Gastrocnemius medialis (tissue), 4 donors: ENCODE measurements at regions not wholly inside any gene's neighbourhood (a gene's known extent, or its start where the extent isn't known, plus 50 kb on each side); places are given as distances from the start of the nearest gene placed in this dataset.

Experiments used
- ATAC-seq, 2 donors: fragments of 150-250 bp; one replicate each; pipeline ENCODE4 v1.9.1; 2016
- DNase-seq, 2 donors: peaks; one replicate each; pipeline ENCODE4 v3.0.0-alpha.2; 2019
- H3K27ac ChIP-seq, 4 donors: fragments of 200-600 bp; sonication (generic); 1 replicate in 1 of 4; 2 replicates in 3 of 4; pipeline ENCODE4 v1.5.1; 2016 to 2018; ENCODE audit warnings: mild to moderate bottlenecking in 2 of 4, moderate library complexity in 1 of 4
- H3K27me3 ChIP-seq, 3 donors: fragments of 200-600 bp; sonication (generic) in 2 of 3; 1 replicate in 1 of 3; 2 replicates in 2 of 3; pipeline versions ENCODE4 v1.5.1 to v1.6.0; 2016 to 2019; ENCODE audit warnings: mild to moderate bottlenecking in 1 of 3, moderate library complexity in 1 of 3
- H3K36me3 ChIP-seq, 2 donors: fragments of 200-600 bp; sonication (generic) in 1 of 2; one replicate each; pipeline ENCODE4 v1.5.1; 2017 to 2018
- H3K4me1 ChIP-seq, 2 donors: fragments of 200-600 bp; sonication (generic) in 1 of 2; one replicate each; pipeline ENCODE4 v1.5.1; 2016 to 2017; ENCODE audit warnings: mild to moderate bottlenecking in 2 of 2
- H3K4me3 ChIP-seq, 4 donors: fragments of 200-600 bp; sonication (generic) in 3 of 4; 1 replicate in 1 of 4; 2 replicates in 3 of 4; pipeline ENCODE4 v1.5.1; 2016 to 2019; ENCODE audit warnings: mild to moderate bottlenecking in 2 of 4
- H3K9me3 ChIP-seq, 3 donors: fragments of 200-600 bp; sonication (generic) in 2 of 3; 1 replicate in 1 of 3; 2 replicates in 2 of 3; pipeline ENCODE4 v1.5.1; 2016 to 2019
- CTCF ChIP-seq, 5 experiments: fragments of 450-650 bp in 3 of 5; fragments of 200-600 bp in 2 of 5; sonication (generic) in 2 of 5; IDR thresholded peaks in 4 of 5; conservative IDR thresholded peaks in 1 of 5; 1 replicate in 4 of 5; 2 replicates in 1 of 5; pipeline ENCODE4 v1.5.1; 2016 to 2019; ENCODE audit warnings: antibody characterized with exemption in 5 of 5, mild to moderate bottlenecking in 3 of 5, moderate library complexity in 3 of 5
- POLR2A ChIP-seq, 2 donors: fragments of 450-650 bp; IDR thresholded peaks; one replicate each; pipeline ENCODE4 v1.6.1; 2017; ENCODE audit warnings: antibody characterized with exemption in 2 of 2, mild to moderate bottlenecking in 2 of 2, moderate library complexity in 2 of 2
- in situ Hi-C, 4 donors: fragments of 200-750 bp; cut with MboI; loops; one replicate each; pipeline versions ENCODE4 v1.15.0 to v1.8.0; 2017; ENCODE audit warnings: low sequenced_read_pairs in 4 of 4
- intact Hi-C: fragments of 100-400 bp; cut with DNase I; formaldehyde crosslinking; loops from one replicate; pipeline ENCODE4 v1.15.1; 2023; ENCODE audit warnings: low total_unique reads

GRCh38 chr6:119533603-119534279 lies 184.2 kb upstream of the MAN1A1 start:
- ATAC-seq (peak; percentile 36 to 50), DNase-seq (no peak)
- Histone ChIP-seq H3K9me3 (no peaks in the 10 kb centered on the region), H3K27me3 (no peaks in the 10 kb centered on the region), H3K4me3 (no peak overlapping the region), H3K27ac (peak overlapping the region in 1 of 4 donors; percentile 16), H3K36me3 (no peaks in the 10 kb centered on the region), H3K4me1 (no peaks in the 10 kb centered on the region)
- TF ChIP-seq POLR2A (IDR thresholded peaks at IDR 0.05): no peak
- TF ChIP-seq CTCF (IDR thresholded peaks at IDR 0.05 in 4 of 5, conservative IDR thresholded peaks at IDR 0.05 in 1 of 5): no peak
- in situ Hi-C loops (no loop called here), intact Hi-C loops (no loop called here)

GRCh38 chr6:119527231-119527578 lies 177.6 kb upstream of the MAN1A1 start:
- Histone ChIP-seq H3K4me3 (no peak overlapping the region), H3K9me3 (no peaks in the 10 kb centered on the region), H3K4me1 (no peaks in the 10 kb centered on the region), H3K36me3 (no peaks in the 10 kb centered on the region), H3K27me3 (no peaks in the 10 kb centered on the region), H3K27ac (no peak overlapping the region)
- ATAC-seq: no peak
- TF ChIP-seq CTCF (IDR thresholded peaks at IDR 0.05 in 4 of 5, conservative IDR thresholded peaks at IDR 0.05 in 1 of 5) (no peak), POLR2A (IDR thresholded peaks at IDR 0.05) (no peak)
- no peak for DNase-seq
- intact Hi-C loops (no loop called here), in situ Hi-C loops (no loop called here)

GRCh38 chr6:119526561-119527230 lies 177.1 kb upstream of the MAN1A1 start:
- H3K27ac ChIP-seq: no peak overlapping the region
- intact Hi-C loops (no loop called here), in situ Hi-C loops (no loop called here)
- ATAC-seq: no peak
- H3K9me3 ChIP-seq: no peaks in the 10 kb centered on the region
- H3K4me3 ChIP-seq: no peak overlapping the region
- H3K27me3 ChIP-seq: no peaks in the 10 kb centered on the region
- no peaks in the 10 kb centered on the region for H3K4me1 ChIP-seq
- no peak for DNase-seq
- no peaks in the 10 kb centered on the region for H3K36me3 ChIP-seq
- TF ChIP-seq POLR2A (IDR thresholded peaks at IDR 0.05): no peak
- no peak for TF ChIP-seq CTCF (IDR thresholded peaks at IDR 0.05 in 4 of 5, conservative IDR thresholded peaks at IDR 0.05 in 1 of 5)

- no peak for DNase-seq
- H3K9me3 ChIP-seq: no peaks in the 10 kb centered on the region
- no peaks in the 10 kb centered on the region for H3K27me3 ChIP-seq
- in situ Hi-C loops (no loop called here), intact Hi-C loops (no loop called here)
- H3K4me1 ChIP-seq: no peaks in the 10 kb centered on the region
- H3K36me3 ChIP-seq: no peaks in the 10 kb centered on the region
- no peak overlapping the region for H3K27ac ChIP-seq
- TF ChIP-seq CTCF (IDR thresholded peaks at IDR 0.05 in 4 of 5, conservative IDR thresholded peaks at IDR 0.05 in 1 of 5) (no peak), POLR2A (IDR thresholded peaks at IDR 0.05) (no peak)
- H3K4me3 ChIP-seq: no peak overlapping the region
- ATAC-seq: no peak
These were observed 174.8 kb upstream of the MAN1A1 start for GRCh38 chr6:119524410-119524809.
